Neural cell (in vitro differentiated cells): ENCODE measurements at regions not wholly inside any gene's neighbourhood (a gene's known extent, or its start where the extent isn't known, plus 50 kb on each side); places are given as distances from the start of the nearest gene placed in this dataset.

ENCODE experiments used
- H2AFZ ChIP-seq: fragments of 200-600, 300-800 bp; sonication (generic), shearing (Covaris generic); 2 replicates; pipeline ENCODE4 v1.6.0; 2014; ENCODE audit warnings: low read depth, mild to moderate bottlenecking, antibody characterized with exemption, low read length, moderate library complexity
- H3F3A ChIP-seq: fragments of 200-600 bp; shearing (Covaris generic); 2 replicates; pipeline ENCODE4 v1.6.1; 2016; ENCODE audit warnings: mild to moderate bottlenecking, moderate library complexity, mixed read lengths, antibody characterized with exemption, low read length; ENCODE audit not compliant: insufficient read depth, poor library complexity, severe bottlenecking
- H3K27ac ChIP-seq: fragments of 200-600, 300-800 bp; sonication (generic), shearing (Covaris generic); 2 replicates; pipeline ENCODE4 v1.5.1; 2014; ENCODE audit warnings: mild to moderate bottlenecking, low read length, moderate library complexity
- H3K27me3 ChIP-seq: fragments of 300-800, 200-600 bp; sonication (generic), shearing (Covaris generic); 2 replicates; pipeline ENCODE4 v1.6.0; 2014; ENCODE audit warnings: mild to moderate bottlenecking, low read depth, low read length, moderate library complexity; ENCODE audit not compliant: insufficient read depth
- H3K36me3 ChIP-seq: fragments of 300-800, 200-600 bp; sonication (generic), shearing (Covaris generic); 2 replicates; pipeline ENCODE4 v1.5.1; 2014; ENCODE audit warnings: mild to moderate bottlenecking, antibody characterized with exemption, low read length, moderate library complexity; ENCODE audit not compliant: insufficient read depth
- H3K4me2 ChIP-seq: fragments of 300-800, 200-600 bp; sonication (generic), shearing (Covaris generic); 2 replicates; pipeline ENCODE4 v1.6.0; 2014; ENCODE audit warnings: mild to moderate bottlenecking, low read length
- H3K4me3 ChIP-seq: fragments of 300-800, 200-600 bp; sonication (generic), shearing (Covaris generic); 2 replicates; pipeline ENCODE4 v1.5.1; 2014; ENCODE audit warnings: mild to moderate bottlenecking, low read length, moderate library complexity
- H3K79me2 ChIP-seq: fragments of 200-600 bp; shearing (Covaris generic); replicated peaks from 2 replicates; pipeline ENCODE4 v1.6.0; 2014; ENCODE audit warnings: mild to moderate bottlenecking, low read length, moderate library complexity; ENCODE audit not compliant: insufficient read depth
- H3K9ac ChIP-seq: fragments of 300-800, 200-600 bp; sonication (generic), shearing (Covaris generic); 2 replicates; pipeline ENCODE4 v1.6.1; 2016; ENCODE audit warnings: mild to moderate bottlenecking, low read length, mixed read lengths
- H3K9me2 ChIP-seq: fragments of 200-600 bp; shearing (Covaris generic); 2 replicates; pipeline ENCODE4 v1.6.1; 2016; ENCODE audit warnings: mild to moderate bottlenecking, low read length, mixed read lengths; ENCODE audit not compliant: insufficient read depth
- H3K9me3 ChIP-seq: fragments of 200-600, 300-800 bp; sonication (generic), shearing (Covaris generic); 2 replicates; pipeline ENCODE4 v1.6.1; 2016; ENCODE audit warnings: mild to moderate bottlenecking, mixed run types, low read length, moderate library complexity, mixed read lengths
- H4K20me1 ChIP-seq: fragments of 200-600 bp; shearing (Covaris generic); 2 replicates; pipeline ENCODE4 v1.6.1; 2016; ENCODE audit warnings: mild to moderate bottlenecking, mixed run types; ENCODE audit not compliant: insufficient read depth
- EP300 ChIP-seq: fragments of 450-650 bp; conservative IDR thresholded peaks from 2 replicates; pipeline ENCODE4 v1.6.1; 2014; ENCODE audit warnings: antibody characterized with exemption, mild to moderate bottlenecking, moderate library complexity; ENCODE audit not compliant: poor library complexity, severe bottlenecking
- EZH2 ChIP-seq: fragments of 200-600, 300-800 bp; shearing (Covaris generic), sonication (generic); IDR thresholded peaks from 2 replicates; pipeline ENCODE4 v1.6.1; 2014; ENCODE audit warnings: antibody characterized with exemption, low read length, borderline replicate concordance, mild to moderate bottlenecking; ENCODE audit not compliant: insufficient read depth, poor library complexity, severe bottlenecking
- MXI1 ChIP-seq: fragments of 450-650 bp; conservative IDR thresholded peaks from 2 replicates; pipeline ENCODE4 v1.6.1; 2014; ENCODE audit warnings: antibody characterized with exemption, mild to moderate bottlenecking; ENCODE audit not compliant: poor library complexity, severe bottlenecking
- POLR2AphosphoS5 ChIP-seq: IDR thresholded peaks from 2 replicates; pipeline ENCODE4 v1.6.1; 2012
- RAD21 ChIP-seq: fragments of 450-650 bp; conservative IDR thresholded peaks from 2 replicates; pipeline ENCODE4 v1.6.1; 2014; ENCODE audit warnings: antibody characterized with exemption, mild to moderate bottlenecking, moderate library complexity
- SMC3 ChIP-seq: fragments of 450-650 bp; conservative IDR thresholded peaks from 2 replicates; pipeline ENCODE4 v1.6.1; 2014; ENCODE audit warnings: antibody characterized with exemption, mild to moderate bottlenecking, moderate library complexity; ENCODE audit not compliant: poor library complexity
- TAF1 ChIP-seq: IDR thresholded peaks from 2 replicates; pipeline ENCODE4 v1.6.1; 2012; ENCODE audit warnings: low read depth
- TF ChIP-seq, protein P1 (sequence below): fragments of 450-650 bp; IDR thresholded peaks from 2 replicates; pipeline ENCODE4 v1.5.1; 2014; ENCODE audit warnings: antibody characterized with exemption, mild to moderate bottlenecking, moderate library complexity; ENCODE audit not compliant: poor library complexity, severe bottlenecking
- TF ChIP-seq, protein P2 (sequence below): IDR thresholded peaks from 2 replicates; pipeline ENCODE4 v1.6.1; 2012; ENCODE audit warnings: borderline replicate concordance

DNA sequence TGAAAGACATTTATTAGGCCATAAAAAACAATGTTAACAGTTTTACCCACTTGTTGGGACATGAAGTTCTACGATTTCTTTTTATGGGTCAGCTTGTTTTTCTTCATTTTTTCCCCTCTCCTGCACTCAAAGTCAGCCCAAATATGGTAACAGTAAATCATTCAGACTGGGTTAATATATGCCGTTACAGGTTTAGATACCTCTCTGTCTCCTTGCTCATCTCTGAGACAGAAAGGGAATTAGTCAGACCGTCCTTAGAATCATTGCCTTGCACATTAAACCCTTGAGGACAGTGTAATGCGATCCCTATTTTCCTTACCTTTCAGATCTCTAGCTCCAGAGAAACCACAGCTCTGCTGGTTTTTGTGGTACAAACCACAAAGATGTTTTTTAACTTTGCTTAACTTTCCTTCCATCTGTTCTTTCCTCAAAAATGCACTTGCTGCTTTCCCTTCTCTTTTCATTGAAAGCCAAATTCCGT is 613.3 kb downstream of the PLPP3 start:
- Histone ChIP-seq H3K4me3 (no peak overlapping the region), H3K27me3 (no peaks in the 10 kb centered on the region), H3K9me2 (no peaks in the 10 kb centered on the region), H2AFZ (no peak overlapping the region), H3K27ac (no peak overlapping the region), H3K9ac (no peak overlapping the region), H3F3A (peaks cover 2% of the 10 kb centered on the region), H3K9me3 (no peaks in the 10 kb centered on the region), H3K4me2 (no peak overlapping the region), H3K36me3 (no peaks in the 10 kb centered on the region), H4K20me1 (no peaks in the 10 kb centered on the region), H3K79me2 (no peaks in the 10 kb centered on the region)
- TF ChIP-seq MXI1: no peak
- TF ChIP-seq TAF1: no peak

DNA sequence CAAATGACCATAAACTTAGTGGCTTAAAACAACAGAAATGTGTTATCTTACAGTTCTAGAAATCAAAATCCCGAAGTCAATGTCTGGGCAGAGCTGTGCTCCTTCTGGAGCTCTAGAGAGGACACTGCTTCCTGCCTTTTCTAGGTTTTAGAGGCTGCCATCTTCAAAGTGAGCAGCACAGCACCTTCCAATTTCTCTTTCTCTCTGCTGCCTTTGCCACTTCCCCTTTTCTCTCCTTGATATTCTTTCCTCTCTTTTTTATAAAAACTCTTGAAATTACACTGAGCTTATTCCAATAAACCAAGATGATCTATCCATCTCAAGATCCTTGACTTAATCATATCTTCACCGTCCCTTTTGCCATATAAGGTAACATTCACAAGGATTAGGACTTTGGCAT is 616.9 kb downstream of the PLPP3 start:
- H3F3A ChIP-seq: no peaks in the 10 kb centered on the region
- no peaks in the 10 kb centered on the region for H3K27me3 ChIP-seq
- no peak overlapping the region for H2AFZ ChIP-seq
- TF ChIP-seq MXI1: no peak
- TF ChIP-seq, protein P1, sequence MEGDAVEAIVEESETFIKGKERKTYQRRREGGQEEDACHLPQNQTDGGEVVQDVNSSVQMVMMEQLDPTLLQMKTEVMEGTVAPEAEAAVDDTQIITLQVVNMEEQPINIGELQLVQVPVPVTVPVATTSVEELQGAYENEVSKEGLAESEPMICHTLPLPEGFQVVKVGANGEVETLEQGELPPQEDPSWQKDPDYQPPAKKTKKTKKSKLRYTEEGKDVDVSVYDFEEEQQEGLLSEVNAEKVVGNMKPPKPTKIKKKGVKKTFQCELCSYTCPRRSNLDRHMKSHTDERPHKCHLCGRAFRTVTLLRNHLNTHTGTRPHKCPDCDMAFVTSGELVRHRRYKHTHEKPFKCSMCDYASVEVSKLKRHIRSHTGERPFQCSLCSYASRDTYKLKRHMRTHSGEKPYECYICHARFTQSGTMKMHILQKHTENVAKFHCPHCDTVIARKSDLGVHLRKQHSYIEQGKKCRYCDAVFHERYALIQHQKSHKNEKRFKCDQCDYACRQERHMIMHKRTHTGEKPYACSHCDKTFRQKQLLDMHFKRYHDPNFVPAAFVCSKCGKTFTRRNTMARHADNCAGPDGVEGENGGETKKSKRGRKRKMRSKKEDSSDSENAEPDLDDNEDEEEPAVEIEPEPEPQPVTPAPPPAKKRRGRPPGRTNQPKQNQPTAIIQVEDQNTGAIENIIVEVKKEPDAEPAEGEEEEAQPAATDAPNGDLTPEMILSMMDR: no peak
- TF ChIP-seq POLR2AphosphoS5: no peak
- TF ChIP-seq TAF1: no peak
- TF ChIP-seq RAD21: no peak
- no peak for TF ChIP-seq EP300
- TF ChIP-seq SMC3: no peak
- TF ChIP-seq EZH2: no peak
- H3K79me2 ChIP-seq: no peaks in the 10 kb centered on the region
- no peaks in the 10 kb centered on the region for H3K9me2 ChIP-seq
- no peaks in the 10 kb centered on the region for H3K36me3 ChIP-seq
- H3K9ac ChIP-seq: no peak overlapping the region
- no peak overlapping the region for H3K4me2 ChIP-seq
- H3K9me3 ChIP-seq: no peaks in the 10 kb centered on the region
- H3K4me3 ChIP-seq: no peak overlapping the region
- H4K20me1 ChIP-seq: no peaks in the 10 kb centered on the region
- H3K27ac ChIP-seq: no peak overlapping the region

DNA sequence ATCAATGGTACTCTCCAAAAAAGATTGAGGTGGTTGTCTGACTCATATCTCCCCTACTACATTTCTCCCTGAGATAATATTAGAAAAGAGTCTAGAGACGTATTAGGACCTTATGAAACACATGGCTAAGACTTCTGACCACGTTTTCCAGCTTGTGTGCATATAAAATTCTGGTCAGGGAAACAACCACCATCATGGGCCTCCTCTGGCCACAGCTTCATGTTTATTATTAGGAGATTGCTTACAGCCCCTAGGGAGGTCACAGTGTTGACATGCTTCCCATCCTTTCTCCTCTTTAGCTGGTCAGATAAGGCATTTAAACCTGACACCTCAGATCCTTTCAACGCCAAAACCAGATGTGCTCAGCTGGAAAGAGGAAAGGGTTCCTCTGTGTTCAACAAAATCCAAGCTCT is 620.2 kb downstream of the PLPP3 start:
- TF ChIP-seq POLR2AphosphoS5 (no peak), EP300 (no peak), EZH2 (no peak), MXI1 (no peak)
- TF ChIP-seq, protein P2, sequence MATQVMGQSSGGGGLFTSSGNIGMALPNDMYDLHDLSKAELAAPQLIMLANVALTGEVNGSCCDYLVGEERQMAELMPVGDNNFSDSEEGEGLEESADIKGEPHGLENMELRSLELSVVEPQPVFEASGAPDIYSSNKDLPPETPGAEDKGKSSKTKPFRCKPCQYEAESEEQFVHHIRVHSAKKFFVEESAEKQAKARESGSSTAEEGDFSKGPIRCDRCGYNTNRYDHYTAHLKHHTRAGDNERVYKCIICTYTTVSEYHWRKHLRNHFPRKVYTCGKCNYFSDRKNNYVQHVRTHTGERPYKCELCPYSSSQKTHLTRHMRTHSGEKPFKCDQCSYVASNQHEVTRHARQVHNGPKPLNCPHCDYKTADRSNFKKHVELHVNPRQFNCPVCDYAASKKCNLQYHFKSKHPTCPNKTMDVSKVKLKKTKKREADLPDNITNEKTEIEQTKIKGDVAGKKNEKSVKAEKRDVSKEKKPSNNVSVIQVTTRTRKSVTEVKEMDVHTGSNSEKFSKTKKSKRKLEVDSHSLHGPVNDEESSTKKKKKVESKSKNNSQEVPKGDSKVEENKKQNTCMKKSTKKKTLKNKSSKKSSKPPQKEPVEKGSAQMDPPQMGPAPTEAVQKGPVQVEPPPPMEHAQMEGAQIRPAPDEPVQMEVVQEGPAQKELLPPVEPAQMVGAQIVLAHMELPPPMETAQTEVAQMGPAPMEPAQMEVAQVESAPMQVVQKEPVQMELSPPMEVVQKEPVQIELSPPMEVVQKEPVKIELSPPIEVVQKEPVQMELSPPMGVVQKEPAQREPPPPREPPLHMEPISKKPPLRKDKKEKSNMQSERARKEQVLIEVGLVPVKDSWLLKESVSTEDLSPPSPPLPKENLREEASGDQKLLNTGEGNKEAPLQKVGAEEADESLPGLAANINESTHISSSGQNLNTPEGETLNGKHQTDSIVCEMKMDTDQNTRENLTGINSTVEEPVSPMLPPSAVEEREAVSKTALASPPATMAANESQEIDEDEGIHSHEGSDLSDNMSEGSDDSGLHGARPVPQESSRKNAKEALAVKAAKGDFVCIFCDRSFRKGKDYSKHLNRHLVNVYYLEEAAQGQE: no peak
- Histone ChIP-seq H3K4me2 (no peak overlapping the region), H3K79me2 (no peaks in the 10 kb centered on the region), H3K9me2 (no peaks in the 10 kb centered on the region), H2AFZ (no peak overlapping the region), H3K9me3 (no peaks in the 10 kb centered on the region), H3K4me3 (no peak overlapping the region), H3K27me3 (no peaks in the 10 kb centered on the region), H3K27ac (no peak overlapping the region), H3K9ac (no peak overlapping the region), H3K36me3 (no peaks in the 10 kb centered on the region), H3F3A (no peaks in the 10 kb centered on the region), H4K20me1 (no peaks in the 10 kb centered on the region)
